Parathyroid adenoma (tissue), 2 donors: ENCODE measurements at regions not wholly inside any gene's neighbourhood (a gene's known extent, or its start where the extent isn't known, plus 50 kb on each side); places are given as distances from the start of the nearest gene placed in this dataset.

Experiments
- H2AFZ ChIP-seq: fragments of 300-600 bp; sonication (generic); one replicate; pipeline ENCODE4 v1.7.0; 2017; ENCODE audit warnings: antibody characterized with exemption, mild to moderate bottlenecking
- H3K27ac ChIP-seq: fragments of 300-600 bp; sonication (generic); one replicate; pipeline ENCODE4 v1.7.0; 2017
- H3K27me3 ChIP-seq: fragments of 300-600 bp; sonication (generic); one replicate; pipeline ENCODE4 v1.7.0; 2017; ENCODE audit warnings: low read length; ENCODE audit not compliant: control insufficient read depth, insufficient read depth
- H3K36me3 ChIP-seq: fragments of 300-600 bp; sonication (generic); one replicate; pipeline ENCODE4 v1.7.0; 2017; ENCODE audit warnings: low read length; ENCODE audit not compliant: control insufficient read depth, insufficient read depth
- H3K4me1 ChIP-seq: fragments of 300-600 bp; sonication (generic); one replicate; pipeline ENCODE4 v1.7.0; 2017; ENCODE audit warnings: control low read depth
- H3K4me2 ChIP-seq: fragments of 300-600 bp; sonication (generic); one replicate; pipeline ENCODE4 v1.7.0; 2017; ENCODE audit warnings: low read length
- H3K4me3 ChIP-seq: fragments of 300-600 bp; sonication (generic); one replicate; pipeline ENCODE4 v1.7.0; 2017; ENCODE audit warnings: low read depth, low read length
- H3K79me2 ChIP-seq: fragments of 300-600 bp; sonication (generic); one replicate; pipeline ENCODE4 v1.7.0; 2017; ENCODE audit warnings: control low read depth
- H3K9ac ChIP-seq: fragments of 300-600 bp; sonication (generic); one replicate; pipeline ENCODE4 v1.7.0; 2017; ENCODE audit warnings: mild to moderate bottlenecking
- H3K9me3 ChIP-seq: fragments of 300-600 bp; sonication (generic); one replicate; pipeline ENCODE4 v1.7.0; 2017; ENCODE audit warnings: low read length; ENCODE audit not compliant: control insufficient read depth
- TF ChIP-seq, protein P1 (sequence below): fragments of 300-600 bp; sonication (generic); IDR thresholded peaks from one replicate; pipeline ENCODE4 v1.7.0; 2017; ENCODE audit warnings: antibody characterized with exemption, mild to moderate bottlenecking
- donor health status: primary hyperparathyroidism.

DNA sequence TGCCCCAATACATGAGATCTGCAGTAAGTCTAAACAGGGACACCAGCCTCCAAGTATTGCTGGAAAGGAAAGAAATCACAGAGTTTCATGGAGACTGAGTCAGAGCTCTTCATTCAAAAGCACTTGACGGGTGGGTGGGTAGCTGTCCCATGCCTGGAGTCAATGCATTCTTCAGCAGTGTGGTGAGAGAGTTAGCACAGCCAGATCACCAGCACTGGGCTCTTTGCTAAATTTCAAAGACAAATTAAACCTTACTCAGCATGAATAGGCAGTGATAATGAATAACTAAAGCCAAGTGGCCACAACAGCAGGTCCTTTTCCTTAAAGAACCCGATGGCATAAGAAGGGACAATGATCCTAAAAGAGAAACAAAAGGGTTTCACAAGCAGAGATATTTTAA lies 192.4 kb downstream of the ACTL7B start:
- Histone ChIP-seq H2AFZ (no peak overlapping the region), H3K9me3 (no peaks in the 10 kb centered on the region), H3K36me3 (no peaks in the 10 kb centered on the region), H3K27me3 (no peaks in the 10 kb centered on the region), H3K4me3 (no peak overlapping the region), H3K4me1 (no peaks in the 10 kb centered on the region), H3K9ac (no peak overlapping the region), H3K79me2 (no peaks in the 10 kb centered on the region), H3K27ac (no peak overlapping the region), H3K4me2 (no peak overlapping the region)
- TF ChIP-seq, protein P1, sequence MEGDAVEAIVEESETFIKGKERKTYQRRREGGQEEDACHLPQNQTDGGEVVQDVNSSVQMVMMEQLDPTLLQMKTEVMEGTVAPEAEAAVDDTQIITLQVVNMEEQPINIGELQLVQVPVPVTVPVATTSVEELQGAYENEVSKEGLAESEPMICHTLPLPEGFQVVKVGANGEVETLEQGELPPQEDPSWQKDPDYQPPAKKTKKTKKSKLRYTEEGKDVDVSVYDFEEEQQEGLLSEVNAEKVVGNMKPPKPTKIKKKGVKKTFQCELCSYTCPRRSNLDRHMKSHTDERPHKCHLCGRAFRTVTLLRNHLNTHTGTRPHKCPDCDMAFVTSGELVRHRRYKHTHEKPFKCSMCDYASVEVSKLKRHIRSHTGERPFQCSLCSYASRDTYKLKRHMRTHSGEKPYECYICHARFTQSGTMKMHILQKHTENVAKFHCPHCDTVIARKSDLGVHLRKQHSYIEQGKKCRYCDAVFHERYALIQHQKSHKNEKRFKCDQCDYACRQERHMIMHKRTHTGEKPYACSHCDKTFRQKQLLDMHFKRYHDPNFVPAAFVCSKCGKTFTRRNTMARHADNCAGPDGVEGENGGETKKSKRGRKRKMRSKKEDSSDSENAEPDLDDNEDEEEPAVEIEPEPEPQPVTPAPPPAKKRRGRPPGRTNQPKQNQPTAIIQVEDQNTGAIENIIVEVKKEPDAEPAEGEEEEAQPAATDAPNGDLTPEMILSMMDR: no peak

GRCh38 chr9:108662956-108663355 lies 192.8 kb downstream of the ACTL7B start:
- TF ChIP-seq, protein P1: no peak
- no peak overlapping the region for H3K4me3 ChIP-seq

DNA sequence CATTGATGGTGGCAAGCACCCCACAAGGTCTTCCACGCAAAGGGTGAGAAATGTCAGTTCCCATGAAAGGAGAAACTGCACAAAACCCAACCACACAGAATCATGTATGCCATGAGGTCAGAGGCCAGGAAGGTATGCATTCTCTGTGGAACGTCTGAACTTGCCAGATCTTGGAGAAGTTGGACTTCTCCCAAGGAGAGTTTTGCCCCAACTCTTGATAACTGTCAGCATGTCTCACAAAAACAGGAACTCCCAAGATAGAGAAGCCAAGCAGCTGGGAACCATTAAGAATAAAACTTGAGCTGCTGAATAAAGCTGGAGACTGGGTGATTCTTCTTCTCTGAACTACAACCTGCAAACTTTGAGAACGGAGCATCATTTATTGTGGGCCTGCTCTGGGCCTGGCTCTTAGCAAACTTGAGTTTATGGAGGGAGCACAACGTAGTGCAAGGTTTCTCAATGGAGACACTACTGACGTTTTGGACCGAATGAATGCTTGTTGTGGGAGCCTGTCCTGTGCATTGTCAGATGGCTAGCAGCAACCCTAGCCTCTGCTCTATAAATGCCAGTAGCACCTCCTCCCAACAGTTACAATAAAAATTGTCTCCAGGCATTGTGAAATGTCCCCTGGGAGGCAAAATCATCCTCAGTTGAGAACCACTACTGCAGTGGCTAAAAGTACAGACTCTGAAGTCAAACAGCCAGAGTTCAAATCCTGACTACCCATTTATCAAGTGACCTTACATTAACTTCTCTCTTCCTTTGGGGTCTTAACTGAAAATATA lies 193.5 kb downstream of the ACTL7B start:
- Histone ChIP-seq H3K27ac (no peak overlapping the region), H3K27me3 (no peaks in the 10 kb centered on the region), H3K4me2 (no peak overlapping the region), H3K4me3 (no peak overlapping the region), H3K9ac (no peak overlapping the region), H3K36me3 (no peaks in the 10 kb centered on the region), H3K9me3 (no peaks in the 10 kb centered on the region), H3K4me1 (no peaks in the 10 kb centered on the region), H2AFZ (no peak overlapping the region), H3K79me2 (no peaks in the 10 kb centered on the region)
- TF ChIP-seq, protein P1: no peak

More at GRCh38 chr9:108662956-108663355, 192.8 kb downstream of the ACTL7B start:
- no peak overlapping the region for H3K4me2 ChIP-seq
- no peaks in the 10 kb centered on the region for H3K27me3 ChIP-seq
- no peaks in the 10 kb centered on the region for H3K79me2 ChIP-seq
- H3K9ac ChIP-seq: no peak overlapping the region
- no peaks in the 10 kb centered on the region for H3K4me1 ChIP-seq
- H3K9me3 ChIP-seq: no peaks in the 10 kb centered on the region
- H3K36me3 ChIP-seq: no peaks in the 10 kb centered on the region
- no peak overlapping the region for H2AFZ ChIP-seq
- H3K27ac ChIP-seq: no peak overlapping the region

DNA sequence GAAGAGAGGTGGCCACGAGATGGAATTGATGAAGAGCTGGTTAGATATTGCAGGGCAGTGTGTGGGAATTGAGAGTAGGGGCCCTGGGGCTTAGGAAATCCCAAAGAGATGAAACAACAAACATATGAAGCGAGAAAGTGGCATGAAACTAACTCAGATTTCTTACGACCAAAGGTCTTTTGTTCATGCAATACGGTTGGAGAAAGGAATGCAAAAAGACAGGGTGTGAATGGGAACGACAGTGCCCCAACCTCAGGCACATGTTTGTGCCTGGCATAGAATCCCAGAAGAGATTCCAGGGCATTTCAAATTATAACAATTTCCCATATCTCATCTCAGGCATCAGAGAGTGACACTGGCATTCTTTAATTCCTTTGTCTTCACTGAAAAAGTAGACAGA lies 199.2 kb downstream of the ACTL7B start:
- no peaks in the 10 kb centered on the region for H3K27me3 ChIP-seq
- no peaks in the 10 kb centered on the region for H3K79me2 ChIP-seq
- no peak overlapping the region for H3K9ac ChIP-seq
- no peaks in the 10 kb centered on the region for H3K4me1 ChIP-seq
- TF ChIP-seq, protein P1: no peak
- no peak overlapping the region for H2AFZ ChIP-seq
- no peaks in the 10 kb centered on the region for H3K9me3 ChIP-seq
- H3K27ac ChIP-seq: no peak overlapping the region
- no peak overlapping the region for H3K4me3 ChIP-seq
- H3K36me3 ChIP-seq: no peaks in the 10 kb centered on the region
- H3K4me2 ChIP-seq: no peak overlapping the region

GRCh38 chr9:108655818-108656217 lies 200.0 kb downstream of the ACTL7B start:
- H3K9ac ChIP-seq: no peak overlapping the region
- no peak overlapping the region for H3K27ac ChIP-seq
- no peaks in the 10 kb centered on the region for H3K36me3 ChIP-seq
- H3K27me3 ChIP-seq: no peaks in the 10 kb centered on the region
- TF ChIP-seq, protein P1: no peak
- H3K4me2 ChIP-seq: no peak overlapping the region
- no peaks in the 10 kb centered on the region for H3K4me1 ChIP-seq
- H3K4me3 ChIP-seq: no peak overlapping the region
- H3K9me3 ChIP-seq: no peaks in the 10 kb centered on the region
- H2AFZ ChIP-seq: no peak overlapping the region
- no peaks in the 10 kb centered on the region for H3K79me2 ChIP-seq
